Neural progenitor cell (in vitro differentiated cells): ENCODE measurements at regions not wholly inside any gene's neighbourhood (a gene's known extent, or its start where the extent isn't known, plus 50 kb on each side); places are given as distances from the start of the nearest gene placed in this dataset.

Experiments
- CTCF ChIP-seq: fragments of 200-600 bp; sonication (generic); IDR thresholded peaks from 2 replicates; pipeline ENCODE4 v1.5.1; 2017; ENCODE audit warnings: antibody characterized with exemption, mild to moderate bottlenecking
- EZH2 ChIP-seq: fragments of 200-600 bp; sonication (generic); IDR thresholded peaks from 2 replicates; pipeline ENCODE4 v1.6.1; 2017; ENCODE audit warnings: antibody characterized with exemption, mild to moderate bottlenecking, moderate library complexity

DNA sequence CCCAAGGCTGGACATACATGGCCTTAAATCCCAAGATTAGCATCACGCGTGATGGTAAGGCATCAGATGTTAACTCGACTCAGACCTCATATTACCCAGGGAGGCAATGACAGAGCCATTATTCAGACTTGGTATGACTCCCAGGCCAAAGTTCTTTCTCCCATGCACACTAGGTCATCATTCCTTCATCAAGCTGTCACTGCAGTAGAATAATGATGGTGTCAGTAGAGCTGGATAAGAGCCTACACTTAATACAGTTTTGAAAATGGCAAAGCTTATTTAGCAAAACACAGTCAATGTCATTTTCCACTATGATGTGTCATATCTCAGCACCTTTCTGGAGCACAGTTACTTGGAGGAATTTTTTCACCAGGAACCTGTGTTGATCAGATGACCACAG lies 663.3 kb downstream of the SUCLG1 start:
- TF ChIP-seq CTCF (no peak), EZH2 (no peak)
